ENCODE measurements at regions not wholly inside any gene's neighbourhood (a gene's known extent, or its start where the extent isn't known, plus 50 kb on each side); places are given as distances from the start of the nearest gene placed in this dataset.

DNA sequence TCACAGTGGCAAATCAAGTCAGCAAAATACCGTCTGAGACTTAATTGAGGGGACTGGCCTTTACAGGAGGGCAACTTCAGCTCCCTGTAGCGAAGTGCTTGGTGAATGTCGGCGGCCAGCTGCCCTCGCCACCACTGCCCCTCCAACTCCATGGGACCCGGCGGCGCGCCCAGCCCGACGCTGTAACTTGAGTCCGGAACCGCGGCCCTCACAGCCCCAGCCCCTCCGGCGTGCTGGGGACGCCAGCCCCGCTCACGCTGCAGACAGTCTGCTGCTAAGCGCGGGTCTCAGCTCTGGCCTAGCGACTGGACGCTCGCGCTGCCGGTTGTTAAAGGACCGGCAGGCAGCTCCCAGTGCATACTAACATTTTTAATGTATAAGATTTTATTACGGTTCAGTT lies 113.4 kb upstream of the NUPR2 start:
- Mint-ChIP-seq H3K9me3 (peaks cover 93% of the 10 kb centered on the region in 2 experiments), H3K27me3 (ENCODE audit: low read depth) (no peaks in the 10 kb centered on the region; the same call in 1 of the 2 replicates), H3K4me3 (no peak overlapping the region), H3K4me1 (no peaks in the 10 kb centered on the region), H3K27ac (no peak overlapping the region), H3K36me3 (ENCODE audit: insufficient read depth in 1 of 3, low read depth in 3 of 3) (peaks cover 3 to 17% (median 9%) of the 10 kb centered on the region in 3 experiments; a peak in 6 of 7 replicates)
- Histone ChIP-seq H4K20me1 (ENCODE audit: control insufficient read depth, insufficient read depth, insufficient read length) (no peaks in the 10 kb centered on the region), H3K4ac (ENCODE audit: low read depth, low read length) (no peak overlapping the region), H3K56ac (ENCODE audit: insufficient read length, low read depth, low read length) (no peak overlapping the region), H2BK120ac (ENCODE audit: low read depth, low read length, poor library complexity, severe bottlenecking) (no peak overlapping the region), H4K5ac (ENCODE audit: insufficient read length, low read depth, low read length) (no peak overlapping the region), H2BK20ac (ENCODE audit: low read depth, low read length, poor library complexity, severe bottlenecking) (no peak overlapping the region), H3K9me3 (ENCODE audit: control insufficient read depth, low read depth, low read length) (peaks cover 68% of the 10 kb centered on the region), H3K27ac (ENCODE audit: insufficient read length, low read depth, low read length) (no peak overlapping the region), H3K9ac (ENCODE audit: extremely low read depth, insufficient read length, low read length) (no peak overlapping the region), H2BK5ac (ENCODE audit: insufficient read length, low read length) (no peak overlapping the region), H3T11ph (ENCODE audit: low read length) (no peak overlapping the region), H2BK15ac (ENCODE audit: low read depth, low read length) (no peak overlapping the region), H3K79me2 (ENCODE audit: insufficient read depth, low read length) (no peaks in the 10 kb centered on the region), H3K18ac (ENCODE audit: insufficient read length, low read depth, low read length) (no peak overlapping the region), H3K14ac (ENCODE audit: insufficient read depth, low read length) (no peak overlapping the region), H2AFZ (ENCODE audit: low read length) (no peak overlapping the region), H3K23ac (ENCODE audit: insufficient read length, low read depth, low read length) (no peak overlapping the region), H4K91ac (ENCODE audit: insufficient read length, low read depth, low read length) (no peak overlapping the region), H3K4me2 (ENCODE audit: insufficient read depth, insufficient read length, low read length) (no peak overlapping the region), H2AK5ac (ENCODE audit: insufficient read length, low read length) (no peak overlapping the region), H2BK12ac (ENCODE audit: insufficient read length, low read depth, low read length) (no peak overlapping the region), H3K23me2 (ENCODE audit: insufficient read length, low read depth, low read length, poor library complexity, severe bottlenecking) (no peaks in the 10 kb centered on the region), H3K4me1 (ENCODE audit: insufficient read depth, low read length) (no peaks in the 10 kb centered on the region), H4K8ac (replicated peaks; ENCODE audit: insufficient read length, low read depth, low read length) (no peak overlapping the region), H3K27me3 (ENCODE audit: insufficient read depth, low read length) (no peaks in the 10 kb centered on the region), H3K79me1 (ENCODE audit: insufficient read depth, low read depth, low read length, poor library complexity, severe bottlenecking) (no peaks in the 10 kb centered on the region)
- WGBS (ENCODE audit: extremely low coverage, insufficient read length, low lambda C conversion rate), result no CpG with 5 or more reads among the region's 28 CpGs
- TF ChIP-seq, protein P1, sequence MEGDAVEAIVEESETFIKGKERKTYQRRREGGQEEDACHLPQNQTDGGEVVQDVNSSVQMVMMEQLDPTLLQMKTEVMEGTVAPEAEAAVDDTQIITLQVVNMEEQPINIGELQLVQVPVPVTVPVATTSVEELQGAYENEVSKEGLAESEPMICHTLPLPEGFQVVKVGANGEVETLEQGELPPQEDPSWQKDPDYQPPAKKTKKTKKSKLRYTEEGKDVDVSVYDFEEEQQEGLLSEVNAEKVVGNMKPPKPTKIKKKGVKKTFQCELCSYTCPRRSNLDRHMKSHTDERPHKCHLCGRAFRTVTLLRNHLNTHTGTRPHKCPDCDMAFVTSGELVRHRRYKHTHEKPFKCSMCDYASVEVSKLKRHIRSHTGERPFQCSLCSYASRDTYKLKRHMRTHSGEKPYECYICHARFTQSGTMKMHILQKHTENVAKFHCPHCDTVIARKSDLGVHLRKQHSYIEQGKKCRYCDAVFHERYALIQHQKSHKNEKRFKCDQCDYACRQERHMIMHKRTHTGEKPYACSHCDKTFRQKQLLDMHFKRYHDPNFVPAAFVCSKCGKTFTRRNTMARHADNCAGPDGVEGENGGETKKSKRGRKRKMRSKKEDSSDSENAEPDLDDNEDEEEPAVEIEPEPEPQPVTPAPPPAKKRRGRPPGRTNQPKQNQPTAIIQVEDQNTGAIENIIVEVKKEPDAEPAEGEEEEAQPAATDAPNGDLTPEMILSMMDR (conservative IDR thresholded peaks at IDR 0.05), result no peak
- DNase-seq, result no peak

All from H9 (cell line).